Ureter (tissue), 1 donor: ENCODE measurements at regions not wholly inside any gene's neighbourhood (a gene's known extent, or its start where the extent isn't known, plus 50 kb on each side); places are given as distances from the start of the nearest gene placed in this dataset.

Experiments
- DNase-seq: peaks from one replicate; pipeline ENCODE4 v3.0.0-alpha.2; 2020; ENCODE audit warnings: low spot score
- donor health status: DM: yes; HTN: yes; CAD: no.

DNA sequence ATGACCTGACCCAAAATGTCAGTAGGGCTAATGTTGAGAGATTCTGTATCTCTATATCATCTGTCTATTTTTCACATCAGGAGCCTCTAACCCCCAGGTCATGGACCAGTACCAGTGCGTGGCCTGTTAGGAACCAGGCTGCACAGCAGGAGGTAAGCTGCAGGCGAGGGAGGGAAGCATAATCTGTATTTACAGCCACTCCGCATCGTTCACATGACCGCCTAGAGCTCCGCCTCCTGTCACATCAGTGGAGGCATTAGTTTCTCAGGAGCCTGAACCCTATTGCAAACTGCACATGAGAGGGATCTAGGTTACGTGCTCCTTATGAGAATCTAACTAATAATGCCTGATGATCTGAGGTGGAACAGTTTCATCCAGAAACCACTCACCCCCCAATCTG, 180.6 kb downstream of the RDH14 start:
- DNase-seq = no peak

GRCh38 chr2:18378020-18378653, 182.3 kb downstream of the RDH14 start:
- no peak for DNase-seq

- DNase-seq = no peak
Observed at GRCh38 chr2:18376936-18377335, 183.5 kb downstream of the RDH14 start.

GRCh38 chr2:18373664-18374063, 186.8 kb downstream of the RDH14 start:
- no peak for DNase-seq

- no peak for DNase-seq
Observed at GRCh38 chr2:18373081-18373480, 187.4 kb downstream of the RDH14 start.

GRCh38 chr2:18372641-18373040, 187.8 kb downstream of the RDH14 start:
- DNase-seq = no peak

GRCh38 chr2:18369760-18370159, 190.7 kb downstream of the RDH14 start:
- DNase-seq = no peak

DNA sequence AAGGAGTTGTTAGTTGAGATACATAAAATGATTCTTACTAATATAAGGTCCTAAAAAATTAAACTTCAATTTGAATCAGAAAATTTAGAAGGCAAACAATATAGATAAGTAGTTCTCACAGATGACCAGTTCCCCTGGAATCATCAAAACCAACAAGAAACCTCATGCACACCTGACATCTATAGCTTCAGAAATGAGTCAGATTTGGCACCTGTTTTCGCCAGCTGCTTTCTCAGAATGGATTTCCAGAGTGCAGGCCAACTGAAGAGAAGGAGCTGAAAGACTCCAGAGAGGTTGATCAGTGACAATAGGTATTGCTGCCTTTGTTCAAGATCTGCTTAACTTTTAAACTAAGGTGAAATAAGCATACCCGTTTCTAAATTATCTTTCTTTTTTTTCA, 192.4 kb downstream of the RDH14 start:
- no peak for DNase-seq

GRCh38 chr2:18365342-18365741, 195.1 kb downstream of the RDH14 start:
- DNase-seq = no peak

- DNase-seq = no peak
Observed at GRCh38 chr2:18363348-18363747, 197.1 kb downstream of the RDH14 start.

GRCh38 chr2:18362696-18363095, 197.8 kb downstream of the RDH14 start:
- no peak for DNase-seq

- DNase-seq = no peak
Observed at GRCh38 chr2:18357537-18357936, 202.9 kb downstream of the RDH14 start.

GRCh38 chr2:18356676-18357075, 203.8 kb downstream of the RDH14 start:
- no peak for DNase-seq

- no peak for DNase-seq
Observed at GRCh38 chr2:18349421-18349820, 211.0 kb downstream of the RDH14 start.

- DNase-seq = no peak
Observed at GRCh38 chr2:18346874-18347273, 213.6 kb downstream of the RDH14 start.

GRCh38 chr2:18346344-18346743, 214.1 kb downstream of the RDH14 start:
- no peak for DNase-seq

GRCh38 chr2:18345848-18346247, 214.6 kb downstream of the RDH14 start:
- DNase-seq = no peak

DNA sequence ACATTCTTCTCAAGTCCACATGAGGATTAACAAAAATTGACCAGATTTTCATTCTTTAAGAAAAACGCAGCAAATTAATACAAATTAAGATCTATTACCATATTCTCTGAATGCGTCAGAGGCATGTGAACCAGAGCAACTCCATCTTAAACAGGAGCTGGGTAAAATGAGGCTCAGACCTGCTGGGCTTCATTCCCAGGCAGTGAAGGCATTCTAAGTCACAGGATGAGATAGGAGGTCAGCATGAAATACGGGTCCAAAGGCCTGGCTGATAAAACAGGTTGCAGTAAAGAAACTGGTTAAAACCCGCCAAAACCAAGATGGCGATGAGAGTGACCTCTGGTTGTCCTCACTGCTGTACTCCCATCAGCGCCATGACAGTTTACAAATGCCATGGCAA, 217.6 kb downstream of the RDH14 start:
- DNase-seq = no peak

DNA sequence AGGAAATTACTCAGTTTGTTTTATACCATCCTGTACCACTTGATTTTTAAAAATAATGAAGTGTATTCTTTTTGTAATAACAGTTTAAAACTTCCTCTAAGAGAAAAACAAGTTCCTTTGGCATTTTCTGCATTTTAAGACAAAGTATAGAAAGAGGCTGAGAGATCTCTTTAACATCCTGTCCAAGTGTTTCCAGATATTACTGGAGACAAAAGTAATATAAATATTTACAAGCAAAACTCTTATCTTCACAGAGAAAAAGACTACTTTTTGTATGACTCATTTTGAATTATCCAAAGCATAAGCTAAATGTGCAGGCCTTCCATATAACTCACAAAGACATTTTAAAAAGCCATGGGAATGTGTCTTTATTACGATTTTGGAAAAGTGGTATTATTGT, 221.1 kb downstream of the RDH14 start:
- no peak for DNase-seq

DNA sequence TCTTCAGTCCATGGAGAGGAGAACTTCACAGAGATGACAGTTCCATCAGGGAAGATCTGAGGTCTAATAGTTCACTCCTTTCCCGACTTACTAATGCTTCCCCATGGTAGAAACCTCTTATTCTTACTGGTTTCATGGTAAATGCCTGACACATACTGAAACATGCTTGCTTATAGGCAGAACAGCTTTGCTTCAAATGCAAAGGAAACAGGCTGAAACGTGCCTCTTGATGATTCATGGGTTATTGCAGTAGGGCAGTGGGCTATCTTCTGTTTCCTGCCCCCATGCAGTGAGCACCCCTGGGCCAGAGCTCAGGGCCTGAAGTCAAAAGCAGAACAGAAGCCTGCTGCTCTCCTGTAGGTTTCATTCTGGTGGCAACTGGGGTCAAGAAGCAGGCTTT, 223.5 kb downstream of the RDH14 start:
- no peak for DNase-seq

DNA sequence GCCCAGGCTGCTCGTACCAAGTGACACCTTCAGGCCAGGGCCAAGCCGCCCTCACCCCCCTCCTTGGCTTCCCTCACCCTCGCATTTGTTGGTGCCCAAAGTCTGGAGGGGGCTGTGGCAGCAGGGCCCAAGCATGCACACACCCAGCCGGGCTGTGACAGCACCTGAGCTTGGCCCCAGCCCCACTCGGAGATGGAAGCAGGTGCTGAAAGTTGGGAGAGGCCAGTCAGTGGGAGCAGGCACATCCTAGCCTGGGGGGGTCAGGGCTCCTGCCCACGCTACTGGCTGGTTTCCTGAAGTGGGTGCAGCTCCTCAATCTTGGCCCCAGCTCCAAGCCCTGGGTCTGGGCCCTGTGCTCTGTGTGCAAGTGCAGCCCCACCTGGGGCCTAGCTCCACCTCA, 228.0 kb downstream of the RDH14 start:
- DNase-seq = no peak

DNA sequence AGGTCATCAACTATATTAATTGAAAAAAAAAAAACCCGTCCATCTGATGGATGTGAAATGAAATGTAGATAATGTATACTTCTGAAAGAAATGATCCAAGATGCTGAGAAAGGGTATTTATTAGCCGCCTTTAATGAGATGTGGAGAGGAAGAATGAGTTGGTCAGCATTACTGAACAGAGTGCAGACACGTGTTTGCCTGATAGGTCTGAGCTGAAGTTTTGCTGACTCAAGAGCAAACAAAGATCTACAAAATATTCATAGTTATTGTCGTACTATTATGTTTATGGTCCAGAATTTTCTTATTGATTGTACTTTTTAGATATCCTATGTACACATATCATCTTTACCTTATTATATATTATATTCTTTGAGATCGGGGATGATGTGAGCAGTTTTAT, 235.3 kb downstream of the RDH14 start:
- DNase-seq = no peak

GRCh38 chr2:18319987-18320386, 240.5 kb downstream of the RDH14 start:
- no peak for DNase-seq

GRCh38 chr2:18317017-18317416, 243.4 kb downstream of the RDH14 start:
- no peak for DNase-seq

DNA sequence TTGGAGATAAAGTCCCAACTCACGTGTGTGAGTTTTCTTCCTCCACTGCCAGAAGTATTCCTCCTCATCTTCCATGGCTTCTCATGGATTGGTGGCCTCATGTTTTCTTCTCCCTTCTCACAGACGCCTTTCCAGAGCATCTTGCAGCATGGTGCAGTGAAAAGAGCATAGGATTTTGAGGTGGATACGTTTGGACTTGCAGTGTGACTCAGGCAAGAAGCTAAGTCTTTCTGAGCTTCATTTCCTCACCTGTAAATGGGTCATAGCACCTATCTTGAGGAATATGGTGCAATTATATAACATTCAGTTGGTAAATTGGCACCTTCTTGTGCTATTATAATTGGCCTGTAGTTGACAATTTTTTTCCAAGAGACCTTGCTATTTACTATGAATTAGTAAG, 247.6 kb downstream of the RDH14 start:
- no peak for DNase-seq
